NCI-H2196 (cell line): ENCODE measurements at regions not wholly inside any gene's neighbourhood (a gene's known extent, or its start where the extent isn't known, plus 50 kb on each side); places are given as distances from the start of the nearest gene placed in this dataset.

Experiments used
- DNase-seq: peaks from one replicate; lab custom pipeline; 2025; ENCODE audit not compliant: unreplicated experiment; lab: John Stamatoyannopoulos, UW

GRCh38 chr14:98606041-98606640, 665.9 kb downstream of the BCL11B start:
- DNase-seq = no peak

GRCh38 chr14:98606816-98607215, 665.2 kb downstream of the BCL11B start:
- no peak for DNase-seq

- no peak for DNase-seq
Measured at GRCh38 chr14:98607341-98607910, 664.6 kb downstream of the BCL11B start.

DNA sequence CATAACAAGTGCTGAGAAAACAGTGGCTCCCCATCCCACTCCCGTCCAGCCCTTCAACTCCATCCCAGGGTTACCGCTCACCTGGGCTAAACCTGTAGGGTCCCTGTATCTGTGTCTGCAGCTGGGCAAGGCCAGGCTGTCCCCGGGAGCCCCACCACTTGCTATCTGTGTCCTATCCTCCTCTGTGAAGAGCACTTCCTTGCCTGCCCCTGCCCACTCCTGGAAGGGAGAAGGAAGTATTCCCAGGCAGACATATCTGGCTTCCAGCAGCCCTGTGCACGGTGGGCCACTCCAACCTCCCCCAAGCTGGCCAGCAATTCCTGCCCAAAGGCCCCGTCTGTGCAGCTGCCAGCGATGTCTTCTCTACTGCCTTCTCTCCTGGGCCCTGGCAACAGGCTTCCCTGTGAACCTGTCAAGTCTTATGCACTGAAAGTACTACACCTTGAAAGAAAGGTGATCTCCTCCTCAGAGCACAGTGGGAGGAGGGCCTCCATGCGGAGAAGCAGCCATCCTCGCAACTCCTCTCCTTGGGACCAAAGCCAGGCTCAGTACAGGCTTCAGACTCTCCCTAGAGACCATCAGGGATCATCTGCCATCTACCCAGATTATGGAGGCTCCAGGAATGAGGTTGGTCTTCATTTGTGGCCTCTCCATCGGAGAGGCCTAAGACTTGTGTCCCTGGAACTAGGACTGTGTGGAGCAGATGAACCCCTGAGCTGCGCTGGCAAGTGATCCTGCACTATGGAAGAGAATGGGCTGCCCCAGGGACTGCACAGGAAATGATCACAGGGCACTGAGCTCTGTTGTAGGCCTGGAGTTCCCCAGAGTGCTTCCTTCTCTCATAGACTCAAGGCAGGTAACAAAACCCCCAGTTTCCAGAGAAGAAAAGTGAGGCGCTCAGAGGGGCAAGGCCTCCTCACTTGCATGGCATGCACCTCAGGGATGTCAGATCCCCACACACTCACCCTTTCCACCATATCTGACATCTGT, 663.6 kb downstream of the BCL11B start:
- DNase-seq = no peak

GRCh38 chr14:98612434-98613200, 659.4 kb downstream of the BCL11B start:
- no peak for DNase-seq

- DNase-seq = no peak
Measured at GRCh38 chr14:98614741-98615140, 657.3 kb downstream of the BCL11B start.

DNA sequence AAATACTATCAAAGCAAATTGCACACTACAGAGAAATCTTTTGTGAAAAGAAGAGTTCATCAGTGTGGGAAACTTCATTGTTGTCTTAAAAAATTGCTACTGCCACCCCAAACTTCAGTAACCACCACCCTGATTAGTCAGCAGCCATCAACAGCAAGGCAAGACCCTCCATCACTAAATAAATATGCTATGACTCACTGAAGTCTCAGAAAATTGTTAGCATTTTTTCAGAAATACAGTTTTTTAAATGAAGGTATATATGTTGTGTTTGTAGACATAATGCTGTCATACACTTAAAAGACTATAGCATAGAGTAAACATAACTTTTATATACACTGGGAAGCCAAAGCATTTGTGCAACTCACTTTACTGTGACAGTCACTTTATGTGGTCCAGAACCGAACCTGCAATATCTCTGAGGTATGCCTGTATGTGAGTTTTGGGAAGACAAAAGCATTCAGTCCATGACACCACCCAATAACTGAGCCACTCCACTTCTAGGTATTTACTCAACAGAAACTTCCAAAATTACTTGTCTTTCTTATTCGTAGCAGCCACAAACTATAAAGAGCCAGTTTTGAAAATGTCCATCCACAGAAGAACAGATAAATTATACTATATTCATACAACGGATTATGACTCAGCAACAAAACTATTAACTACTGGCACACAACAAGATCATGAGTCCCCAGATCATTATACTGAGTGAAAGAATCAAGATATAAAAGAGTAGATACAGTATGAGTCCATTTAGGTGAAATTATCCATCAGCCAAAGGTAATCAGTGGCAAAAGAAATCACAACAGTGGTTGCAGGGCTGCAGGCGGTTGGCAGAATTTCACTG, 649.6 kb downstream of the BCL11B start:
- DNase-seq = no peak

DNA sequence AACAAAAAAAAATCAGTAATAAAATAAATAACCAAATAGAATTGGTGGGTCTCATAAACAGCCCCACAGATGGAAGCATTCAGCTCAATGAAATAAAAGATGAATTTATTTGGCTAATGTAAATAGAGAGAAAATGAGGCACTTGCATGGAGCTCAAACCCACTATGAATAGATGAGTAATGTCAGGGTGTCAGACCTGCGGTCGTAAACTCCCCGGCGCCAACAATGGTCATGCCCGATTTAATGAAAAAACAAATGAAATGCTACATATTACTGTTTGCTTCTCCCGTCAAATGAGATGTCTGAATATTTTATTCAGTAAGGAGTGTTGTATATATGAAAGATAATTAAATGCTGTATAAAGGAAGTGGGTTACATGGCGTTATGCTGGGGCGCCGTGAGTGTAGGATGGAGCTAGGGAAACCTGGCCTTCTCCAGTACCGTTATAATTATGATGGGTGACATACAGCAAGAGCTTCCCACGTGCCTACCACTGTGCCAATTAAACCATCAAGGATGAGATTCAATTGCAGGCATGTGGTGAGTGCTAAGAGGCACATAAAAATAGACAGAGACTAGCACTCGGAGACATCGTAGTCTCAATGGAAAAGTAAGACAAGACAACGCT, 648.1 kb downstream of the BCL11B start:
- no peak for DNase-seq

DNA sequence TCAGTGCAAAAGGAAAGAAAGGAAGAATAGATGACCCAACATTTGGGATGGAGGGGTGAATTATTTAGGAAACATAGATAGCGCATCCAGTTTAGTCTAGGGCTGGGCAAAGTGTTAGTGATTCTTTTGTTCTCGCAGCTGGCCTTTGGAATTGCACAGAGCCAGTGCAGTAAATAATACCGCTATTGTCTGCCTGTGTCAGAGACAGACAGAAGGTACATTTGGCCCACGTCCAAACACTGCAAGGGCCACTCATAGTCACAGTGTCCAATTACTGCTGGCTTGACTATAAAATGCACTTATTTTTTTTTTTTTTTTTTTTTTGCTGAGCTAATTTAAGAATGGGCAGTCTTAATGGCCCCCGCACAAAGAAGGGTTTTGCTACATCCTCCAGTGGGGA, 638.6 kb downstream of the BCL11B start:
- DNase-seq = peak; percentile 0

- DNase-seq = no peak
Measured at GRCh38 chr14:98634043-98634820, 637.8 kb downstream of the BCL11B start.

GRCh38 chr14:98638366-98638765, 633.6 kb downstream of the BCL11B start:
- no peak for DNase-seq

GRCh38 chr14:98647754-98648153, 624.2 kb downstream of the BCL11B start:
- DNase-seq = no peak

DNA sequence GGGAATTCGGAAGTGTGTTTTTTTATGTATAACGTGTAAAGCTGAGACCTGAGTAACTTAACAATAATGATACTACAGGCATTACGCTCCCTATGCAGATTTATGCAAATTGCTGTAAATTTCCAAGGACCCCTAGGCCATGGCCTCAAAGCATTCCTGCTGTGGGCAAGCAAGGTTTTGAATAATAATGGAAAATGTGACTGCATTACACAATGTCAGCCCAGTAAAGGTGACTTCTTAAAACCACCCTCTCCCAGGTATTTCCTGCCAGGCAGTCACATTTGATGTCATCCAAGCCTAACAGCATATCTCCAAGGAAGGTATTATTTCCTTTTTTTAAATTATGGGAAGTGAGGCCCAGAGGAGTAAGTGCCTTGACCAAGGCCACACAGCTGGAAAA, 621.0 kb downstream of the BCL11B start:
- DNase-seq = no peak

GRCh38 chr14:98665007-98665406, 607.0 kb downstream of the BCL11B start:
- no peak for DNase-seq

DNA sequence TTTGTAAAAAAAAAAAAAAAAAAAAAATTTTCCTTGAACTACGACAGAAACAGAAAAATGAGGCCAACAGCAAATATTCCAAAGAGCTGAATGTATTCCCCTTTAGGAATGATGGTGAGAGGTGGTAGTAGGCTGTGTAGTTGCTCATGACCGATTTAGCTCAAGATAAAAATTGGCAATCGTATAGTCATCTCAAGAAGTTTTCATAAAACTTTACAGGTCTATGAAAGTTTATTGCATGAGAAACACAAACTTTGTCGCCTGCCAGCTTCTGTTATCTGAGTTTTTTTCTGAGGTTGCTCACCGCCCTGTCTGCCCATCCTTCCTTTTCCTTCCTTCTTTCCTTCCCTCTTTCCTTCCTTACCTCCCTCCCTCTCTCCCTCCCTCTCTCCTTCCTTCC, 605.5 kb downstream of the BCL11B start:
- DNase-seq = no peak

- DNase-seq = no peak
Measured at GRCh38 chr14:98682033-98682432, 590.0 kb downstream of the BCL11B start.

DNA sequence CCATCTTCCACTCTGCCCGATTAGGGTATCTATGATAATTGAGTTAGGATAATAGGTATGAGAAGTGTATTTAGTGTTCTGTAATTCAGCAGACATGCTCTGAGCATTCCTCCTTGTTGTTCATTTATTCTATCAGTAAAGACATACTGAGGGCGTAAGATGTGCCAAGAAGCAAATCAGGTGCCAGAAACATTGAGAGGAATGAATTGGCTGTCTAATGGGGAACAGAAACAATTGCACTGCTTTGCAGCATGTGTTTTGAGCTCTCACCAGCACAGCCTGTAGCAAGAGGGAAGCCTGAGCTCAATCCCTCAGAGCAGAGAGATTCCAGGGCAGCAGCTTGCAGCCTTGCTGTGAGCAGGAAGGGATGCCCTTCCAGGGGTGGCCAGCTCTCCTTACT, 589.3 kb downstream of the BCL11B start:
- DNase-seq = no peak

- DNase-seq = no peak
Measured at GRCh38 chr14:98684468-98684867, 587.5 kb downstream of the BCL11B start.

DNA sequence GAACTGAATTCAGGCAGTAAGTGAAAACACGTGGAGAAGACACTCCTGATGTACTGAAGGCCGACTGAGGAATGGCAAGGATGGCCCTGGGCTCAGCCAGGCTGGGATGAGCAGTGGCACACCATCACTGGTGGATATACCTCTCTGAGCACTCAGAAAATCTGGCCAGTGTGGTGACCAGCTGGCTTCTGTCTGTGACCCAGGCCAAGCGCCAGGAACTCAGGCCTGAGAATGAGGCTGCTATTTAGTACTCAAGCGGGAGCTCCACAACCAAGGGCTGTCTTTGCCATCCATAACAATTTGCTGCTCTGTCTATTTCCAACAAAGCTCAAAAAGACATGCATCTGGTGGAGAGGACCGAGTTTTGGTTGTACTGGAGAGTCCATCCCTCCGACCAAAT, 586.3 kb downstream of the BCL11B start:
- DNase-seq = no peak
